Transverse colon (tissue), 4 donors: ENCODE measurements at regions not wholly inside any gene's neighbourhood (a gene's known extent, or its start where the extent isn't known, plus 50 kb on each side); places are given as distances from the start of the nearest gene placed in this dataset.

Experiments used
- DNase-seq: peaks from one replicate; pipeline ENCODE4 v3.0.0-alpha.2; 2019
- H3K27ac ChIP-seq, 4 donors: fragments of 200-600 bp; sonication (generic); 2 replicates each; pipeline ENCODE4 v1.5.1; 2016 to 2018; ENCODE audit warnings: inconsistent platforms in 4 of 4
- H3K27me3 ChIP-seq: fragments of 200-600 bp; sonication (generic); 2 replicates; pipeline ENCODE4 v1.5.1; 2017; ENCODE audit warnings: inconsistent platforms
- H3K36me3 ChIP-seq, 4 donors: fragments of 200-600 bp; sonication (generic); 2 replicates each; pipeline ENCODE4 v1.5.1; 2017 to 2019; ENCODE audit warnings: inconsistent platforms in 4 of 4
- H3K4me1 ChIP-seq, 4 donors: fragments of 200-600 bp; sonication (generic); 2 replicates each; pipeline ENCODE4 v1.5.1; 2017 to 2020; ENCODE audit warnings: inconsistent platforms in 4 of 4
- H3K4me3 ChIP-seq, 4 donors: fragments of 200-600 bp; sonication (generic); 1 replicate in 1 of 4; 2 replicates in 3 of 4; pipeline versions ENCODE4 v1.5.1 to v1.6.1; 2017 to 2019; ENCODE audit warnings: inconsistent platforms in 4 of 4
- H3K9me3 ChIP-seq, 2 donors: fragments of 200-600 bp; sonication (generic); 2 replicates each; pipeline ENCODE4 v1.5.1; 2017 to 2019; ENCODE audit warnings: inconsistent platforms in 2 of 2
- CTCF ChIP-seq, 5 experiments: fragments of 200-600 bp in 3 of 5; fragments of 450-650 bp in 2 of 5; sonication (generic) in 3 of 5; IDR thresholded peaks; 1 replicate in 2 of 5; 2 replicates in 3 of 5; pipeline ENCODE4 v1.5.1; 2016 to 2017; ENCODE audit warnings: antibody characterized with exemption in 5 of 5, inconsistent platforms in 3 of 5, mild to moderate bottlenecking in 2 of 5, moderate library complexity in 1 of 5
- EP300 ChIP-seq: sonication (generic); formaldehyde crosslinking; IDR thresholded peaks from one replicate; pipeline ENCODE4 v1.6.1; 2017; ENCODE audit warnings: antibody characterized with exemption, low read depth
- POLR2A ChIP-seq: fragments of 450-650 bp; IDR thresholded peaks from one replicate; pipeline ENCODE4 v1.6.1; 2016; ENCODE audit warnings: antibody characterized with exemption, mild to moderate bottlenecking, moderate library complexity
- POLR2AphosphoS5 ChIP-seq, 3 donors: sonication (generic); formaldehyde crosslinking; IDR thresholded peaks; one replicate each; pipeline ENCODE4 v1.6.1; 2016; ENCODE audit warnings: antibody characterized with exemption in 3 of 3
- WGBS, 2 donors: methylation state at CpG; one replicate each; pipeline ENCODE4 v1.1.5; 2018; ENCODE audit warnings: low coverage in 1 of 2; 5-methylcytosine and 5-hydroxymethylcytosine counted together
- in situ Hi-C, 4 donors: fragments of 200-750 bp; cut with MboI; loops; one replicate each; pipeline versions ENCODE4 v1.15.0 to v1.15.1; 2017; ENCODE audit warnings: low sequenced_read_pairs in 3 of 4, low pct_ligation_motif_present in 1 of 4, low pct_unique_long_range_greater_than_20kb in 1 of 4
- intact Hi-C: fragments of 100-400 bp; cut with DNase I; formaldehyde crosslinking; loops from one replicate; pipeline ENCODE4 v1.15.1; 2023; ENCODE audit warnings: low total_unique reads

GRCh38 chr7:41847606-41848005 lies 144.7 kb upstream of the INHBA start:
- intact Hi-C loops (no loop called here), in situ Hi-C loops (no loop called here)
- Histone ChIP-seq H3K27ac (no peak overlapping the region), H3K36me3 (no peaks in the 10 kb centered on the region), H3K27me3 (no peaks in the 10 kb centered on the region), H3K4me3 (no peak overlapping the region), H3K9me3 (no peaks in the 10 kb centered on the region), H3K4me1 (no peaks in the 10 kb centered on the region)
- no peak for DNase-seq
- 79 to 94% methylated on average over 3 to 4 of the region's 4 CpGs for WGBS, 2 donors
- TF ChIP-seq CTCF (IDR thresholded peaks at IDR 0.05) (no peak), POLR2A (no peak), EP300 (no peak), POLR2AphosphoS5 (IDR thresholded peaks at IDR 0.05) (no peak)

- no peaks in the 10 kb centered on the region for H3K4me1 ChIP-seq
- no peak overlapping the region for H3K4me3 ChIP-seq
- intact Hi-C loops (no loop called here), in situ Hi-C loops (no loop called here)
- WGBS, 2 donors: 75 to 100% methylated on average over 1 of the region's 1 CpG
- no peaks in the 10 kb centered on the region for H3K36me3 ChIP-seq
- DNase-seq: no peak
- TF ChIP-seq POLR2AphosphoS5 (IDR thresholded peaks at IDR 0.05) (no peak), EP300 (no peak), CTCF (IDR thresholded peaks at IDR 0.05) (no peak), POLR2A (no peak)
- H3K27me3 ChIP-seq: no peaks in the 10 kb centered on the region
- H3K9me3 ChIP-seq: no peaks in the 10 kb centered on the region
- H3K27ac ChIP-seq: no peak overlapping the region
Measured at GRCh38 chr7:41847151-41847550, 144.3 kb upstream of the INHBA start.

GRCh38 chr7:41842956-41843355 lies 140.1 kb upstream of the INHBA start:
- DNase-seq: no peak
- H3K4me3 ChIP-seq: no peak overlapping the region
- H3K36me3 ChIP-seq: no peaks in the 10 kb centered on the region
- no peaks in the 10 kb centered on the region for H3K4me1 ChIP-seq
- no peaks in the 10 kb centered on the region for H3K27me3 ChIP-seq
- no peaks in the 10 kb centered on the region for H3K9me3 ChIP-seq
- no peak for TF ChIP-seq POLR2AphosphoS5 (IDR thresholded peaks at IDR 0.05)
- TF ChIP-seq CTCF (IDR thresholded peaks at IDR 0.05): no peak
- TF ChIP-seq POLR2A: no peak
- TF ChIP-seq EP300: no peak
- H3K27ac ChIP-seq: no peak overlapping the region
- intact Hi-C loops (no loop called here), in situ Hi-C loops (no loop called here)
- 89 to 93% methylated on average over 4 of the region's 4 CpGs for WGBS, 2 donors

- intact Hi-C loops: no loop called here
- DNase-seq: no peak
- H3K9me3 ChIP-seq: no peaks in the 10 kb centered on the region
- peaks cover 0 to 9% (median 0%) of the 10 kb centered on the region in 4 donors for H3K4me1 ChIP-seq
- in situ Hi-C loops: no loop called here
- WGBS, 2 donors: 83 to 100% methylated on average over 1 of the region's 1 CpG
- no peak overlapping the region for H3K4me3 ChIP-seq
- no peak overlapping the region for H3K27ac ChIP-seq
- TF ChIP-seq POLR2A: no peak
- no peak for TF ChIP-seq EP300
- TF ChIP-seq CTCF (IDR thresholded peaks at IDR 0.05): no peak
- TF ChIP-seq POLR2AphosphoS5 (IDR thresholded peaks at IDR 0.05): no peak
- H3K27me3 ChIP-seq: no peaks in the 10 kb centered on the region
- H3K36me3 ChIP-seq: no peaks in the 10 kb centered on the region
Measured at GRCh38 chr7:41837916-41838315, 135.0 kb upstream of the INHBA start.
